ENCODE measurements at regions not wholly inside any gene's neighbourhood (a gene's known extent, or its start where the extent isn't known, plus 50 kb on each side); places are given as distances from the start of the nearest gene placed in this dataset.

DNA sequence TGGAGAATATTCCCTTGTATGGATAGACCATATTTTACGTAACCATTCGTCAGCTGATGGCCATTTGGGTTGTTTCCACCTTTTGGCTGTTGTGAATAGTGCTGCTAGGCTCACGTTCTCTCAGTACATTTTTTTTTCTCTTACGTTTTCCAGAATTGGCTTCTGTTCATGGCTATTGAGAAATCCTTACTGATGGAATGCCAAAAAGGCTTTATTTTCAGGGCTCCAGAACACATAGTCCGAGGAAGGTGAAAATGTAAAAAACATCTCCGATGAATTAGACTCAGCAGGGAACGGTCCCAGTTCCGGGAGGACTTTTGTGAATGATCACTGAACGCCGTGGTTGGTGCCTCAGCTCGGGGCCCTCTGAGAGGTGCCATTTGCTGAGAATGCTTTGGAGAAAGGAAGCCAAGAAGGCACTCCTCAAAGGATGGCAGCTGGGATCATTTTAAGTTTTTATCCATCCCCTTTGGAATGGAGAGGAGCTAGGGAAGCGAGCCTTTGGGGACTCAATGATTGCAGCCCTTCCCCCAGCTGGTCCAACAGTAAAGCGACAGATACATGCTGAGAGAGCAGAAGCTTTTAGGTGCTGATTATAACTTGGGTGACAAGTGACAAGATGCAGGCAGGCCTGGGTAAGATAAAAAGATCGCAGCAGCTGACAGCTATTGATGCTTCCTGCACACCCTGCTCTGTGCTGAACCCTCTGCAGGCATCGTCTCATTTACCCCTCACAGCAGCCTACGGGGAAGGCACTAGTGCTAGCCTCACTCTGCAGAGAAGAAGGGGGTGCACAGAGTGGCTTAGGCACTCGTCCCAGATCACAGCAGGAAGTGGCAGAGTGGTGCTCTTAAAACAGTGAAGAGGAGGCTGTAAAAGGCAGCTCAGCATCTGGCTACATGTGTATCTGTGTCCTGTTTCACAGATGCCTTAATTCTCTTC is 133.4 kb upstream of the KCNG1 start:
- peak; percentile 57 for DNase-seq

DNA sequence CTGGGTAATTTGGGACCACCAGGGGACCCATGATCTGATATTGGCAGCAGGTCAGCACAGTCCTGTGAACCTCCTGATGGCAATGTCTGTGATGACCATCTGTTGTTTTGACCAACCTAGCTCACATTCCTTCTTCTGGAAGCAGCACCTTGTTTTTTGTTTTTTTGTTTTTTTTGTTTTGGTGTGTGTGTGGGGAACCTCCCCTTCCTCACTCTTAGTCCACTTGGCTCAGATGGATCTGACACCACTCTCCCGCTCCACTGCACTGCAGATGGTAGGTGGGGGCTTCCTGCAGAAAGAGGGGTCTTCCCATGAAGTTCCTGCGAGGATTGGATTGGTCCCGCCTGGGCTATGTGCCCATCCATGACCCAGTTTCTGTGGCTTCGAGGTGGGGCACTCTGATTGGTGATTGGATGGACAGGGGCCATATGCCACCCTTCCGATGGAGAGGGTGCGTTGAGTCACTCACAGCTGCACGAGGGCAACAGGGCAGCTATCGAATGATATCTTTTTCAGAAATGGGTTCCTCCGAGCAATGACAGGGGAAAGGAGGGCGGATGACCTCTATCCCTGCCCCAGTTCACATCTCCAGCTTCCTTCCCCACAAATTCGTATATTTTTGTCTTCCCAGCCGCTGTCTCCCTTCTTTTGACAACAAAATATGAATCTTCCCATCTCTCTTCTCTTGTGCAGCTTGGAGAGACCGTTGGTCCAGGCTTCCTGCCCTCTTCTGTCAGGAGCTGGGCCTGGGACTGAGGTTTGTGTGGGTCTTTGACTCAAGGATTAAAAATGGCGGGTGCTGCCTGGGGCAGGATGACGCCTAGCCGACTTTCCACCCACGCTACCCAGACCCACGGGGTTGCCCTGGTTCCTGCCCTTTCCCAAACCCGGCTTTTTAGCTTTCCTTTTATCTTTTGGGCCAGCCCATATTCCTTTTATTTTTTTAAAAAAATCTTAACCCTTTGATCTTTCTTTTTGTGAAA is 132.1 kb upstream of the KCNG1 start:
- DNase-seq, result no peak

DNA sequence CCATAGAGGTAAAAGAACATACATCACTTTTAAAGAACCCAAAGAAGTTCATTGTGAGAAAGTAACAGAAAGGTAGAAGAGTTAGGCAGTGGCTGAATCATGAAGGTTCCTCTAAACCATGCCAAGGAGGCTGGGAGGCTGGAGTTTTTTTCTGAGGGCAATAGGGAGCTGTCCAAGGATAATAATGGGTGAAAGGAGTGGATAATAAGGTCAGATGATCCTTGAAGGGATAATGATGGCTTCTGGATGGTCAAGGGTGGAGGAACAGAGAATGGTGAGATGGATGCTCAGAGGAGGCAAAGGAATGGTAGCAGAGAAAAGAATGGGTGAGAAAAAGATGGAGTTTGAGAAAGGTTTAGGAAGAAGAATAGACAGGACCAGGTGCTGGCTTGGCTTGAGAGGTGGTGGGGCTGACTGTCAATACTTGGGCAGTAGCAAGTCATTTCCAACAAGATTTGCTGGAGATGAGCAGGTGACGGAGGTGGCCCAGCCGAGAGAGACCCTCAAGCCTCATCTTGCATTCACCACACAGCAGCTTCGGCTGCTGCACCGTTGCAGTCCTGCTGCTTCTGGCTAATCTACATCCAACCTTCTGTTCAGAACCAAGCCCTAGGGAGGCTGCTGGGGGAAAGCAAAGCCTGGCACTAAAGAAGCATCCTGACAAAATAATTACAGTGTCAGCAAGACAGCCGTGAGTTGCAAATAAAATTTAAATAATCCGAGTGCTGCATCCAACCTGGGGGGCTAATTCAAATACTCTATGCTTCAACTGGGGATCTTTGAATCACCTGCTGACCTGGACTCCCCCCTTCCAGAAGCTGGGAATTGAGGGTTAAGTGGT is 131.2 kb upstream of the KCNG1 start:
- DNase-seq, result no peak

DNA sequence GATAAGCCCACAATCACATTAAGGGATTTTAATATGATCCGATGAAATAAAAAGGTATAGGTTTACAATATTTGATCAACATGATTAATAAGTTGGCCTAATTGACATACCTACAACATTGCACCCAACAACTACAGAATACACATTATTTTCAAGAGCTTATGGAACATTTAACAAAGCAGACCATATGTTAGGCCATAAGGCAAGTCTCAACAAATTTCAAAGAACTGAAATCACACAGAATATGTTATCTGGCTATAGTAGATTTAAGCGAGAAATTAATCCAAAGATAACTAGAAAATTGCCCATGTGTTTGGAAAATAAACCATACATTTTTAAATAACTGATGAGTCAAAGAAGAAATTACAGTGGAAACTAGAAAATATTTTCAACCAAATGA is 126.0 kb upstream of the KCNG1 start:
- DNase-seq, result no peak

DNA sequence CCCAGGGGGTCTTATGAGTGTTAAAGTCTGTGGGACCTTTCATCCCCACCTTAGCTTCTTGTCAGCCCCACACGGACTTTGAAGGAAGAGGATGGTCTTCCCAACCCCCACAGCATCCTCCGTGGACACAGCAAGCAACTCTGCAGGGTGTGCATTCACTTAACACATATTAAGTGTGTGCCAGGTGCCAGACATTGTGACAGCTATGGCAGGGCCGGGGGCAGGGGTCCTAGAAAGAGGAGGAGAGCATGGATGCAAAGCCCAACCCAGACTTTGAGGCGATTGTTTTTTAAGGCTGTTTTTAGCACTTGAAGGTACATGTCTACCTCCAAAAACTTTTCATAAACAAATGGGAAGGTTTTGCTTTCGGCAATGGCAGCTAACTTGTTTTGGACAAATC is 121.6 kb upstream of the KCNG1 start:
- DNase-seq, result no peak

DNA sequence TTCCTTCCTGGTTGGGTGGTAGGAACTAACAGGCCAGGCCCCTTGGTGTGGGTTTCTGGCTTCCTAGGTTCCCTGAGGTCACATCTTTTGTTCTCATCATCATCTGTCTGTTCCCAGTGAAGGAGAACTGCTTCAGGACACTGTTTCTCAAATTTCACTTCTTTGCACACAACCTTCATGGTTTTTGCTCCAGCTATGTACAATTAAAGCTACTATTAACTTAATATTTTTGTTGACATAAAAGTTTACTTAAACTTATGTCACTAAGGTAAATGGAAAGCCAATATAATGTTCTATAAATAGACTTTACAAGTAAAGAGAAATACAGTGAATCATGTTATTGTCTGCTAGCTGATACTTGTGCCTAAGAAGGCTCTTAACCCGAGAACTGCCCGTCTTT is 120.7 kb upstream of the KCNG1 start:
- no peak for DNase-seq

DNA sequence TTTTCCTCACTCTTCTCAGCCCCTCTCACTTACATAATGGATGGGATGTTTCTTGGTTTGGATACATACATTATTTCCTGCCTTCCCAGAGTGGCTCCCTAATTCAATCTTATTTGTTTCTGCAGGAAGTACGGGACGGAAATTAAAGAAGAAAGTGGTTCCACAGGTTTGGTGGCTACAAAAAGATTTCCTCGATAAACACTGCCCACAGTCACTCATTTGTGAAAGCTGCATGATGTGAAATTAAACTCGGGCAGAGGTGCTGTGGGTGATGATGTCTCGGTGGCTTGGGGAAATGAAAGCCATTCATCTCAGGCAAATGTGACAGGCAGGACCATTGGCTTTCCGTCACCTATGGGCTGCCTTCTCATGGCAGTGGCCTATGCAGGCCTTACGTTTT is 119.5 kb upstream of the KCNG1 start:
- no peak for DNase-seq

DNA sequence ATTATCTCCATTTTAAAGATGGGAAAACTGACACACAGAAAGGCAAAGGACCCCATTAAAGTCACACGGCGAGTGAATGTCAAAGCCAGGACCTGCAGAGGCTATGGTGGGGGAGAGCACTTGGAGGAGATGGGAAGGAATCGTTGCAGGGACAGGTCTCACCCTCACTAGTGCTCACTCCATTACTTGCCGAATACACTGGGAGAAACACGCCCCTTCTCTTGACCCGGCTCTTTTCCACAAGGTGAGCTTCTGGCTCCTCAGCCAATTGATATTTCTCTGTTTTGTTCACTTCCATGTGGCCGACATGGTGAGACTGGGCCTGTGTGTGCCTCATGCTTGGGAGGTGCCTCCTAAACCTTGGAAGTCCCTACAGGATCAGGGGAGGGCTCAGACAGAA is 117.8 kb upstream of the KCNG1 start:
- no peak for DNase-seq

DNA sequence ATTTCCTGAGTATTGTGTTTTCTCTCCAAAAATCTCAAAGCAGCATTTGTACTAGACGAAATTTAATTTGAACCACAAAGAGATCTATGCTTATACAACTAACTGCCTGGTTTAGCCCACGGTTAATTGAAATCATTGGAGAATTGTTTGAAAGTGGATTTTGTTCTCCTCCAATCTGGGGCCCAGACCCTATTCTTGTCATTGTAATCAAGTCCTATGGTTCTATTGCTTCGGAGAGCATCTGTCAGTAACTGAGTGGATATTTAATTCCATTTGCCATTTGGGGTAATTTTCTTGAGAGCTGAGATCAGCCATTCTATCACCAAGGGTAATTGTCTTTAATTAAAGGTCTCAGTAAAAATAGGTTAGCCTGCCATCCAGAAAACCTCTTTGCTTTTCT is 117.0 kb upstream of the KCNG1 start:
- DNase-seq, result no peak

DNA sequence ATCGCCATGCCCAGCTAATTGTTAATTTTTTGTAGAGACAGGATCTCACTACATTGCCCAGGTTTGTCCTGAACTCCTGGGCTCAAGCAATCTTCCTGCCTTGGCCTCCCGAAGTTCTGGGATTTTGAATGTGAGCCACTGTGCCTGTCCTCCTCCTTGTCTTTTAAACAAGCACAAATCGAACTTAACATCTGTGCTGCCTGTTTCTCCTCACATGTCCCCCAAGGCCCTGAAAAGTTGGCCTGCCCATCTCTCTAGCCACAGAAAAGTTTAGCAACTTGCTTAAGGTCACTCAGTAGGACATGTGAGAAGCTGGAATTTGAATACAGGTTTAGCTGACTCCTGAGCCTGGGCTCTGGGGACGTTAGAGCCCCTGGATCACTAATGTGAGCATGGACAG is 115.7 kb upstream of the KCNG1 start:
- no peak for DNase-seq

DNA sequence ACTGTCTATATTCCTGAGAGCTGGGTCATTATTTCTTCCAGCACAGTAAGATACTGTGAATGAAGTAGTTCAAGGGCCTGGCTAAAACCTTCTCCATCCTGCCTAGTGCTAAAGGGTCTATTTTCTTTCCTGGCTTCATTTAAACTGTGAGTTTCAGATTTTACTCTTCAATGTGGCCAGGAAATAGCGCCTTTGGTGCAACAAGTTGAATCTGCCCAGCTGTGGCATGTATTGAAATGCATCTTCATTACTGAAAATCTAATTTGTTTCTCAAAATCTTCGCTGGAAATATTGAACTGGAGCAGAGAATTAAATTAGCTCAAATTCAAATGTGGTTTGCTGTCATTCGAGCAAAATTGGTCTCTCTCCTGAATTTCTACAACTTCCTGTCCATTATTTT is 114.6 kb upstream of the KCNG1 start:
- DNase-seq, result no peak

DNA sequence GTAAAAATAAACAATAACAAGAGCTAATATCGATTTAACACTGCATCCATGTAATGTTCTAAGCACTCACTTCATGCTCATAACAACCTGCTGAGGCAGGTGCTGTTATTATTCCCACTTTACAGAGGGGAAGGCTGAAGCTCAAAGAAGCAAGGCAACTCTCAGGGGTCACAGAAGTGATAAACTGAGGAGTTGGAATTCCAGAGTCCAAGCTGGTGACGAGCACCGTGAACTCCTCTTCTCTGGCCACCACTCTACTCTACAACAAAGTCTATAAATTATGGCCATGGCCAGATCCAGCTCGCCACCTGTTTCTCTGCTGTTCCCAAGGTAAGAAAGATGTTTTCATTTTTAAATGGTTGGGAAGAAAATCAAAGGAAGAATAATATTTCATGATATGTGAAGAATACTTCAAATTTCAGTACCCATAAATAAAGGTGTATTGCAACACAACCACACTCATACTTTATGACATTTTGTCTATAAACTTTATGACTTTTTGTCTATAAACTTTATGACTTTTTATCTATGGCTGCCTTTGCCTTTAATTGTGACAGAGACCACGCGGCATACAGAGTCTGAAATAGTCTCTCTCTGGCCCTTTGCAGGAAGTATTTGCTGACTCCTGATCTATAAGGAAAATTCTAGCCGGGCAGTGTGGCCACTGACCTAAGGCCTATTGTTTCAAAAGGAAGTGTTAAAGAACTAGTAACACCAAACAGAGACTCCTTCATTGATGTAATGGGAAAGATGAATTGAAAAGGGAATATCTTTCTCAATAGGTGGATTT is 113.2 kb upstream of the KCNG1 start:
- no peak for DNase-seq

DNA sequence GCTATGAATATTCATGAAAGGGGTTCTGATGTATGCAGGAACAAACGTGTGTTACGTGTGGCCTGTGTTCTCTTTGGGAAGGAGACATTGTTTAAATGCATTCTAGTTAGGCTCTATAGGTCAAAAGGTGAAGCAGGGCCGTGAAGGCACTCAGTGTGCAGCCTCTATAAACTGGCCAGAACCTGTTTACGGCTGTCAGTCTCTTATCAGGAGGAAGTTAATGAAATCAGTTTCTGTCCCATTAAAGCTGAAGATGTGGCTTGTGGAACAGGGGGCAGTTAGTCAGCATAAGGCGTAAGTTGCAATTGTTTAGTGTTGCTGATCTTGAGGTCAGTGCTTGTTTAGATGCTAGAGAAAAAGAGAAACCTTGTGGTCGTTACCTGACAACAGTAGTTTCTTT is 111.5 kb upstream of the KCNG1 start:
- no peak for DNase-seq

DNA sequence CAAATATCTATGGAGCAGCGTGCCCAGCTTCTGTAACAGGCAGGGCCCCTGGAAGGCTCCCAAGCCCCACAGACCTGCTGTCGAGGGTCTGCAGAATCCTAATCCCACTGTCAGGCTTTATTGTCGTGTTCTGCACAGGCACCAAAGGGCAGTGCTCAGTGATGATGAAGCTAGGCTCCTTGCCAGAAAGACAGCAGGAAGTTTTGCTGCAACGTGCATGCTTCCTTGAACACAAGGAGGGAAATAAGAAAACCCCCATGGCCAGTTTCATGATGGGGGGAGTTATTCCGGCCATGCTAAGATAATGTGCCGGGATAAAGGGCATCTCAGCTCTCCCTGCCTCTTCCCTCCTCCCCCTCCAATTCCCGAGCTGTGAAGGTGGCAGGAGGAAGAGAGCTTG is 109.4 kb upstream of the KCNG1 start:
- no peak for DNase-seq

DNA sequence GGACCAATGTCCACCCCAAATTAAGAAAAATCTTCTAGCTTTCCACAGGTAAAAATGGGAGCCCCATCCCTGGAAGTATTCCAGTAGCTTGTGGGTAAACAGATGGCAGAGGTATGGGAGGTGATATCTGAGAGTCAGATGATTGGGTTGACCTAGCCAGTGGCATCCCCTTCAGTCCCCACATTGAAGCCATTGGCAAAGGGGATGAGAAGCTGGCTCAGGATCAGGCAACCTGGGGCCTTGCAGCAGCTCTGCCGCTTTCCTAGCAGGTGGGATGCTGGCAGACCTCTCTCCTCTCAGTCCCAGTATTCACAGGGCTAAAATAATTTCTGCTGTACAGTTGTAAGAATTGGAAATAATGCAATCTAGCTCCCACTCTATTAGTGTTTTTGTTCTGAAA is 108.9 kb upstream of the KCNG1 start:
- DNase-seq, result no peak

DNA sequence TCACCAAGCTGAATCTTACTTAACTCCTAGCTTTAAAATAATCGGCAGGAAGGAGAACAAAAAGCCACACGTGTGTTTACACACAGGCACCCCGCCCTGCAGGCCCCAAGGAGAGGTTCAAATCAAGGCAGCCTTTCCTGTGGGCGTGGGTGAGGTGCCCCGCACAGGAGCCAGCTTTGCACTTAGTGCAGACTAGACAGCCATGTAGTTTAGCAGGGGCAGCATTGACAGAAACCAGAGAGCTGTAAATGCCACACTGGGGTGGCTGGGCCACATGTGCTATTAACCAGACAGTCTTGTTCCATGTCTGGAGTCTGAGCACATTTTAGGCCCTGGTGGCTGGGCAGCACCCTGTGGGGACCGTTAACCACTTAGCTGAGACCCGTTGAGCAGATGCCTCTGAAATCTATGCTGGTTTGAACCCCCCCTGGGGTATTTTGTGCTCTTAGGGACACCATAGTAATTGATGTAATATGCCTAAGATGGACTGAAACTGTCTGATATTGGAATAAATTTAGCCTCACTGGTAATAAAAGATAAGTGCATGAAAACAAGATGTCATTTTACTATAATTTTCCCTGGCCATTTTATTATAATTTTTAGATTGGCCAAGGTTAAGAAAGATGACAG is 106.4 kb upstream of the KCNG1 start:
- peak; percentile 29 for DNase-seq

DNA sequence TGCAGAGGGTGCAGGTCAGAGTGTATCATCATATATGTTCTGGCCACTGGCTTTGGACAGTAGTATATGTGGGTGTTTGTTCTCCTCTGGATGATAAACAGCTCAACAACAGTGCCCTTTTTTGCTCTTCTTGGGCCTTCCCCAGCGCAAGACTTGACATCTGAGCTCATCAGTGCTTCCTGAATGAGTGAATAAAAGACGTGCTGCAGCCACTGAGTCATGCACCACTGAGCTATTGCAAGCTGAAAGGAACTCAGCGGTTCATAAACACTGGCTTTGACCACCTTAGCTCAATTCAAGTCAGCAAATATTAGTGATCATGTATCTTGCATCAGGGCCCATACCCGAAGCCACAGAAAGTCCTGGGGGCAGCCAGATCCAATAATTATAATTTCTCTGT is 105.3 kb upstream of the KCNG1 start:
- DNase-seq, result no peak

DNA sequence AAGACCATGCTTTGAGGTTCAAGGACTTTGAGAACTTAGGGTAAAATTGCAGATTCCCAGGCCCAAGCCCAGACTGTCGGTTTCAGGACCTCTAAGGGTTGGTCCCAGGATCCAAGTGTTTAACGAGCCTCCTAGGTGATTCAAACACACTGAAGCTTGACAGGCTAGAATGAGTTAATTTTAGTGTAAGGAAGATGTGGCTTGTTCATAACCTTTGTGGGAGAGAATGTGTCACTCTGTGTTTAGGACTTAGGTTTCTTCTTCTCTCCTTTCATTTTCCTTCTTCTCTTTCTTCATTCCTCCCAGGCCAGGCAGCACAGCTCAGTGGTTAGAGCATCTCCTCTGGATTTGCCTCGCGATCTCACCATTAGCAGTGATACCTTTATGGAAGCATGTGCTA is 104.8 kb upstream of the KCNG1 start:
- DNase-seq, result no peak

DNA sequence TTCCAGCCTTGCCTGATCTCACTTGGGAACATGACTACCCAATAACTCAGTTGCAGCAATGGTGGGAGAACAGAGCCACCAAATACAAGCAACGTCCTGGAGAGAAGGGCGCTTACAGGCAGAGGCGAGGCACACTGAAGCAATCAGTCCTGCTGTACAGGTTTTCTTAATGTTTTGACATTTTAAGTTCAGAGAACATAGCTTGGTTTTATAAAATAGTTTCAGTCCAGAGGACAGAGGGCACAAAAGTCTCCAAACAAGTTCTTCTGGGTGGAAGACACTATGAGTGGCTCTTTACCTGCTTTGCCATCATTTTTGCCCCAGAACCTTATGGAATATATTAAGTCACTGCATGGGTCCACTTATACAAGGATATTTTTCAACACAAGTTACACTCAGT is 103.4 kb upstream of the KCNG1 start:
- peak; percentile 33 for DNase-seq

DNA sequence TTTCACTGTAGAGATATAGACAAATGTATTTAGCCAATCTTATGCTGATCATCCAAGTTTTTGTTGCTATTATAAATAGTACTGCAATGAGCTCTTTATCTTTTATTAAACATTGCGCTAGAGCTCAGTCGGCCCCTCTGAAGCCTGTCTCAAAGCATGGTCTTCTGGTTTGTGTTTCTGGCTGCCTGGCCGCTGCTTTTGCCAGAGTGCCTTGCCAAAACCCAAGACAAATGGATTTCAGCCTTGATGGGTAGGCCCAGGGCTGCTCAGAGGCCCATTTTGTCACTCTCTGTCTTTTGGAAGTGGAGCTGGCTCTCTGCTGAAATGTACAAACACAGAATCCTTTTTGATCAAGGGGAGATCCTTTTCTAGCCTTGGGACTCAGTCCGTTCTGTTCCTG is 102.9 kb upstream of the KCNG1 start:
- peak; percentile 18 for DNase-seq

DNA sequence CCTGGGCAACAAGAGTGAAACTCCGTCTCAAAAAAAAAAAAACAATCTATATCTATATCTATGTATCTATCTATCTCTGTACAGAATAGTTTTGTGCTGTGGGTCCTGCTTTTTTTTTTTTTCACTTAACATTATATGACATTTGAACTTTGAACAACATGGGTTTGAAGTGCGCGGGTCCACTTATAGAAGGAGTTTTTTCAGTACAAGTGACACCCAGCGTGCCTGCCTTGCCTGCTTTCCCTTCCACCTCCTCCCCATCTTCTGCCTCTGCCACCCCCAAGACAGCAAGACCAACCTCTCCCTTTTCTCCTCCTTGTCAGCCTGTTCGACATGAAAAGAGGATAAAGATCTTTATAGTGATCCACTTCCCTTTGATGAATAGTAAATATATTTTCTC is 102.2 kb upstream of the KCNG1 start:
- no peak for DNase-seq

All from tongue (tissue), 1 donor.